ENCODE measurements at regions not wholly inside any gene's neighbourhood (a gene's known extent, or its start where the extent isn't known, plus 50 kb on each side); places are given as distances from the start of the nearest gene placed in this dataset.

GRCh38 chr18:73485166-73485565 lies 617.4 kb upstream of the NETO1 start:
- Histone ChIP-seq H4K20me1 (replicated peaks; ENCODE audit: insufficient read depth) (no peaks in the 10 kb centered on the region), H3K9me2 (ENCODE audit: insufficient read depth) (0 out of 2 replicates have a peak, but pooled peaks cover 6% of the 10 kb centered on the region), H2AFZ (no peak overlapping the region), H3F3A (replicated peaks; ENCODE audit: low read depth) (no peaks in the 10 kb centered on the region), H3K79me2 (replicated peaks; ENCODE audit: insufficient read depth) (no peaks in the 10 kb centered on the region), H3K27ac (ENCODE audit: low read depth) (no peak overlapping the region), H3K4me1 (ENCODE audit: insufficient read depth) (no peaks in the 10 kb centered on the region), H3K4me3 (no peak overlapping the region), H3K27me3 (ENCODE audit: insufficient read depth) (no peaks in the 10 kb centered on the region), H3K4me2 (no peak overlapping the region), H3K36me3 (ENCODE audit: insufficient read depth) (no peaks in the 10 kb centered on the region)
- ATAC-seq (no peak), DNase-seq (ENCODE audit: low spot score) (no peak)
- no peaks in the 10 kb centered on the region for H3K4me1 Mint-ChIP-seq
- H3K27ac Mint-ChIP-seq, result no peak overlapping the region
- H3K27me3 Mint-ChIP-seq (ENCODE audit: insufficient read depth, low read depth, poor library complexity), result peaks cover 2% of the 10 kb centered on the region
- TF ChIP-seq STAT1 (IDR thresholded peaks at IDR 0.05; ENCODE audit: unreplicated experiment) (no peak), ZNF462 (CRISPR knock-in tag; IDR thresholded peaks at IDR 0.05) (no peak), NANOG (IDR thresholded peaks at IDR 0.05; ENCODE audit: borderline replicate concordance) (no peak), CREB1 (CRISPR knock-in tag; IDR thresholded peaks at IDR 0.05; ENCODE audit: low read depth) (no peak)
- H3K36me3 Mint-ChIP-seq (ENCODE audit: low read depth), result no peaks in the 10 kb centered on the region
- no peaks in the 10 kb centered on the region for H3K9me3 Mint-ChIP-seq
- H3K4me3 Mint-ChIP-seq, result no peak overlapping the region

- no peaks in the 10 kb centered on the region for H3K27me3 ChIP-seq (ENCODE audit: insufficient read depth)
- DNase-seq (ENCODE audit: low spot score) (no peak), ATAC-seq (no peak)
- no peaks in the 10 kb centered on the region for H3K36me3 ChIP-seq (ENCODE audit: insufficient read depth)
- Mint-ChIP-seq H3K4me3 (no peak overlapping the region), H3K27me3 (ENCODE audit: insufficient read depth, low read depth, poor library complexity) (no peaks in the 10 kb centered on the region), H3K4me1 (peaks cover 4% of the 10 kb centered on the region; the same call in 2 of the 3 replicates), H3K27ac (no peak overlapping the region), H3K9me3 (peaks cover under 1% of the 10 kb centered on the region; the same call in 2 of the 3 replicates), H3K36me3 (ENCODE audit: low read depth) (peaks cover under 1% of the 10 kb centered on the region; the same call in 1 of the 3 replicates)
- no peak overlapping the region for H3K4me3 ChIP-seq
- H2AFZ ChIP-seq, result no peak overlapping the region
- H4K20me1 ChIP-seq (replicated peaks; ENCODE audit: insufficient read depth), result no peaks in the 10 kb centered on the region
- H3K4me2 ChIP-seq, result no peak overlapping the region
- no peaks in the 10 kb centered on the region for H3K4me1 ChIP-seq (ENCODE audit: insufficient read depth)
- H3K9me2 ChIP-seq (ENCODE audit: insufficient read depth), result 0 out of 2 replicates have a peak, but pooled peaks cover 6% of the 10 kb centered on the region
- H3F3A ChIP-seq (replicated peaks; ENCODE audit: low read depth), result no peaks in the 10 kb centered on the region
- H3K27ac ChIP-seq (ENCODE audit: low read depth), result no peak overlapping the region
- H3K79me2 ChIP-seq (replicated peaks; ENCODE audit: insufficient read depth), result no peaks in the 10 kb centered on the region
- no peak for TF ChIP-seq STAT1 (IDR thresholded peaks at IDR 0.05; ENCODE audit: unreplicated experiment)
- no peak for TF ChIP-seq REST (IDR thresholded peaks at IDR 0.05; ENCODE audit: unreplicated experiment)
- TF ChIP-seq CREB1 (CRISPR knock-in tag; IDR thresholded peaks at IDR 0.05; ENCODE audit: low read depth), result no peak
- TF ChIP-seq ZNF114 (CRISPR knock-in tag; IDR thresholded peaks at IDR 0.05), result no peak
- TF ChIP-seq ZNF331 (CRISPR knock-in tag; IDR thresholded peaks at IDR 0.05; ENCODE audit: low read depth), result no peak
These were observed 615.1 kb upstream of the NETO1 start for GRCh38 chr18:73482901-73483300.

Measured in GM23338 (cell line).